Glutamatergic neuron (in vitro differentiated cells): ENCODE measurements at regions not wholly inside any gene's neighbourhood (a gene's known extent, or its start where the extent isn't known, plus 50 kb on each side); places are given as distances from the start of the nearest gene placed in this dataset.

Source experiments
- DNase-seq: peaks from one replicate; pipeline ENCODE4 v3.0.0; 2022
- H3K27ac Mint-ChIP-seq: one replicate; pipeline ENCODE4 v1.8.0; 2020; ENCODE audit warnings: mild to moderate bottlenecking, mixed read lengths, inconsistent platforms; ENCODE audit not compliant: unreplicated experiment
- H3K27me3 Mint-ChIP-seq: one replicate; pipeline ENCODE4 v1.8.0; 2020; ENCODE audit warnings: mild to moderate bottlenecking, moderate library complexity, mixed read lengths, inconsistent platforms; ENCODE audit not compliant: unreplicated experiment
- H3K36me3 Mint-ChIP-seq: one replicate; pipeline ENCODE4 v1.8.0; 2020; ENCODE audit warnings: mild to moderate bottlenecking, mixed read lengths, inconsistent platforms; ENCODE audit not compliant: unreplicated experiment
- H3K4me1 Mint-ChIP-seq: one replicate; pipeline ENCODE4 v1.8.0; 2020; ENCODE audit warnings: mild to moderate bottlenecking, low read depth, mixed read lengths, inconsistent platforms; ENCODE audit not compliant: unreplicated experiment
- H3K4me3 Mint-ChIP-seq: one replicate; pipeline ENCODE4 v1.8.0; 2020; ENCODE audit warnings: mild to moderate bottlenecking, mixed read lengths, inconsistent platforms; ENCODE audit not compliant: unreplicated experiment
- H3K9me3 Mint-ChIP-seq: one replicate; pipeline ENCODE4 v1.8.0; 2020; ENCODE audit warnings: mild to moderate bottlenecking, moderate library complexity, mixed read lengths, inconsistent platforms; ENCODE audit not compliant: unreplicated experiment
- CTCF ChIP-seq: fragments of 200-600 bp; sonication (generic); IDR thresholded peaks from one replicate; pipeline ENCODE4 v1.5.0; 2021; ENCODE audit not compliant: partially characterized antibody, unreplicated experiment

- Mint-ChIP-seq H3K4me1 (no peaks in the 10 kb centered on the region), H3K27me3 (peaks cover 1% of the 10 kb centered on the region), H3K27ac (no peak overlapping the region), H3K36me3 (no peaks in the 10 kb centered on the region), H3K4me3 (no peak overlapping the region), H3K9me3 (no peaks in the 10 kb centered on the region)
- no peak for DNase-seq
- no peak for TF ChIP-seq CTCF
Measured at GRCh38 chr12:114817571-114818425, 133.8 kb upstream of the TBX3 start.

GRCh38 chr12:114815026-114815795 lies 131.2 kb upstream of the TBX3 start:
- Mint-ChIP-seq H3K4me3 (no peak overlapping the region), H3K36me3 (no peaks in the 10 kb centered on the region), H3K27me3 (peaks cover 1% of the 10 kb centered on the region), H3K27ac (no peak overlapping the region), H3K9me3 (no peaks in the 10 kb centered on the region), H3K4me1 (no peaks in the 10 kb centered on the region)
- no peak for DNase-seq
- no peak for TF ChIP-seq CTCF

- Mint-ChIP-seq H3K27ac (no peak overlapping the region), H3K36me3 (no peaks in the 10 kb centered on the region), H3K9me3 (peaks cover 2% of the 10 kb centered on the region), H3K27me3 (peaks cover 1% of the 10 kb centered on the region), H3K4me1 (no peaks in the 10 kb centered on the region), H3K4me3 (no peak overlapping the region)
- no peak for DNase-seq
- TF ChIP-seq CTCF = no peak
Measured at GRCh38 chr12:114812858-114813761, 129.1 kb upstream of the TBX3 start.

- no peak for TF ChIP-seq CTCF
- no peak overlapping the region for H3K4me3 Mint-ChIP-seq
- H3K27me3 Mint-ChIP-seq = peaks cover 1% of the 10 kb centered on the region
- no peak for DNase-seq
- no peaks in the 10 kb centered on the region for H3K36me3 Mint-ChIP-seq
- no peak overlapping the region for H3K27ac Mint-ChIP-seq
- peaks cover 2% of the 10 kb centered on the region for H3K9me3 Mint-ChIP-seq
- no peaks in the 10 kb centered on the region for H3K4me1 Mint-ChIP-seq
Measured at GRCh38 chr12:114812384-114812783, 128.4 kb upstream of the TBX3 start.
